Activated CD4-positive, alpha-beta T cell treated with anti-CD3 and anti-CD28 coated beads, Interleukin-2, amount 10 ng/mL, durations not matched to agents 7 days and 5 days (primary cell): ENCODE measurements at regions not wholly inside any gene's neighbourhood (a gene's known extent, or its start where the extent isn't known, plus 50 kb on each side); places are given as distances from the start of the nearest gene placed in this dataset.

Experiments used
- CTCF ChIA-PET: fragments of 350-600 bp; sonication (Branson Sonifier 250); formaldehyde crosslinking; loops from one replicate; lab custom pipeline; 2021; ENCODE audit warnings: antibody characterized with exemption; lab: Charles Lee
- POLR2A ChIA-PET: fragments of 350-600 bp; sonication (Branson Sonifier 250); formaldehyde crosslinking; loops from one replicate; lab custom pipeline; 2021; ENCODE audit warnings: antibody characterized with exemption; lab: Charles Lee
- DNase-seq: peaks from one replicate; pipeline ENCODE4 v3.0.0-alpha.2; 2020
- H3K27ac Mint-ChIP-seq: one replicate; pipeline ENCODE4 v1.8.0; 2021; ENCODE audit warnings: mild to moderate bottlenecking, moderate library complexity, mixed read lengths
- H3K27me3 Mint-ChIP-seq: one replicate; pipeline ENCODE4 v1.8.0; 2021; ENCODE audit warnings: mixed read lengths
- H3K36me3 Mint-ChIP-seq: one replicate; pipeline ENCODE4 v1.8.0; 2021; ENCODE audit warnings: low read depth, mixed read lengths
- H3K4me1 Mint-ChIP-seq: one replicate; pipeline ENCODE4 v1.8.0; 2021; ENCODE audit warnings: mixed read lengths
- H3K4me3 Mint-ChIP-seq: one replicate; pipeline ENCODE4 v1.8.0; 2021; ENCODE audit warnings: mild to moderate bottlenecking, moderate library complexity, mixed read lengths
- H3K9me3 Mint-ChIP-seq: one replicate; pipeline ENCODE4 v1.8.0; 2021; ENCODE audit warnings: mixed read lengths

- CTCF ChIA-PET = no interaction called here
- no peak overlapping the region for H3K4me3 Mint-ChIP-seq
Measured at GRCh38 chr13:84972907-84973306, 826.3 kb downstream of the SLITRK6 start.

GRCh38 chr13:84962849-84963248, 836.4 kb downstream of the SLITRK6 start:
- Mint-ChIP-seq H3K27ac (no peak overlapping the region), H3K36me3 (no peaks in the 10 kb centered on the region), H3K4me1 (no peaks in the 10 kb centered on the region), H3K27me3 (no peaks in the 10 kb centered on the region), H3K4me3 (no peak overlapping the region), H3K9me3 (no peaks in the 10 kb centered on the region)
- ChIA-PET POLR2A (no interaction called here), CTCF (no interaction called here)
- DNase-seq = no peak

More at GRCh38 chr13:84972907-84973306, 826.3 kb downstream of the SLITRK6 start:
- H3K27me3 Mint-ChIP-seq = no peaks in the 10 kb centered on the region
- DNase-seq = no peak
- H3K9me3 Mint-ChIP-seq = no peaks in the 10 kb centered on the region
- H3K4me1 Mint-ChIP-seq = no peaks in the 10 kb centered on the region
- no peak overlapping the region for H3K27ac Mint-ChIP-seq
- H3K36me3 Mint-ChIP-seq = no peaks in the 10 kb centered on the region
- POLR2A ChIA-PET = no interaction called here

GRCh38 chr13:84962141-84962750, 837.0 kb downstream of the SLITRK6 start:
- H3K36me3 Mint-ChIP-seq = no peaks in the 10 kb centered on the region
- no peak for DNase-seq

GRCh38 chr13:84961023-84961422, 838.2 kb downstream of the SLITRK6 start:
- no peaks in the 10 kb centered on the region for H3K27me3 Mint-ChIP-seq
- H3K4me1 Mint-ChIP-seq = no peaks in the 10 kb centered on the region
- no peak overlapping the region for H3K27ac Mint-ChIP-seq
- CTCF ChIA-PET = interaction anchor here (0.6 kb wide), 1 partner anchor 654 kb away, joined by 3 read pairs; no protein-coding TSS in a partner anchor
- H3K36me3 Mint-ChIP-seq = no peaks in the 10 kb centered on the region
- POLR2A ChIA-PET = no interaction called here
- no peak for DNase-seq
- no peaks in the 10 kb centered on the region for H3K9me3 Mint-ChIP-seq
- H3K4me3 Mint-ChIP-seq = no peak overlapping the region

More at GRCh38 chr13:84962141-84962750, 837.0 kb downstream of the SLITRK6 start:
- ChIA-PET POLR2A (no interaction called here), CTCF (no interaction called here)
- Mint-ChIP-seq H3K27me3 (no peaks in the 10 kb centered on the region), H3K4me3 (no peak overlapping the region), H3K4me1 (no peaks in the 10 kb centered on the region), H3K9me3 (no peaks in the 10 kb centered on the region), H3K27ac (no peak overlapping the region)

GRCh38 chr13:84959818-84960217, 839.4 kb downstream of the SLITRK6 start:
- Mint-ChIP-seq H3K27ac (no peak overlapping the region), H3K36me3 (no peaks in the 10 kb centered on the region), H3K4me3 (no peak overlapping the region), H3K4me1 (no peaks in the 10 kb centered on the region), H3K27me3 (no peaks in the 10 kb centered on the region), H3K9me3 (no peaks in the 10 kb centered on the region)
- POLR2A ChIA-PET = no interaction called here
- DNase-seq = no peak
- CTCF ChIA-PET = no interaction called here

GRCh38 chr13:84954636-84955035, 844.6 kb downstream of the SLITRK6 start:
- CTCF ChIA-PET = no interaction called here
- no peak overlapping the region for H3K4me3 Mint-ChIP-seq
- H3K9me3 Mint-ChIP-seq = no peaks in the 10 kb centered on the region
- no peaks in the 10 kb centered on the region for H3K36me3 Mint-ChIP-seq
- POLR2A ChIA-PET = no interaction called here
- no peaks in the 10 kb centered on the region for H3K4me1 Mint-ChIP-seq
- no peak overlapping the region for H3K27ac Mint-ChIP-seq
- DNase-seq = no peak
- no peaks in the 10 kb centered on the region for H3K27me3 Mint-ChIP-seq

GRCh38 chr13:84951128-84951527, 848.1 kb downstream of the SLITRK6 start:
- Mint-ChIP-seq H3K36me3 (no peaks in the 10 kb centered on the region), H3K9me3 (no peaks in the 10 kb centered on the region), H3K4me1 (no peaks in the 10 kb centered on the region), H3K4me3 (no peak overlapping the region), H3K27me3 (no peaks in the 10 kb centered on the region), H3K27ac (no peak overlapping the region)
- CTCF ChIA-PET = no interaction called here
- no peak for DNase-seq
- POLR2A ChIA-PET = no interaction called here

GRCh38 chr13:84946192-84946591, 853.0 kb downstream of the SLITRK6 start:
- DNase-seq = no peak
- no peaks in the 10 kb centered on the region for H3K36me3 Mint-ChIP-seq
- H3K4me3 Mint-ChIP-seq = no peak overlapping the region
- no peaks in the 10 kb centered on the region for H3K4me1 Mint-ChIP-seq
- H3K27ac Mint-ChIP-seq = no peak overlapping the region
- CTCF ChIA-PET = no interaction called here
- no peaks in the 10 kb centered on the region for H3K9me3 Mint-ChIP-seq
- no peaks in the 10 kb centered on the region for H3K27me3 Mint-ChIP-seq
- POLR2A ChIA-PET = no interaction called here

- H3K36me3 Mint-ChIP-seq = no peaks in the 10 kb centered on the region
- no peaks in the 10 kb centered on the region for H3K27me3 Mint-ChIP-seq
- CTCF ChIA-PET = no interaction called here
- no peak overlapping the region for H3K27ac Mint-ChIP-seq
- no peak overlapping the region for H3K4me3 Mint-ChIP-seq
- no peak for DNase-seq
- H3K4me1 Mint-ChIP-seq = no peaks in the 10 kb centered on the region
- no peaks in the 10 kb centered on the region for H3K9me3 Mint-ChIP-seq
- POLR2A ChIA-PET = no interaction called here
Measured at GRCh38 chr13:84940798-84941197, 858.4 kb downstream of the SLITRK6 start.

GRCh38 chr13:84940167-84940566, 859.1 kb downstream of the SLITRK6 start:
- no peak for DNase-seq
- no peaks in the 10 kb centered on the region for H3K36me3 Mint-ChIP-seq
- no peak overlapping the region for H3K4me3 Mint-ChIP-seq
- POLR2A ChIA-PET = no interaction called here
- peaks cover under 1% of the 10 kb centered on the region for H3K4me1 Mint-ChIP-seq
- no peaks in the 10 kb centered on the region for H3K9me3 Mint-ChIP-seq
- CTCF ChIA-PET = no interaction called here
- H3K27ac Mint-ChIP-seq = no peak overlapping the region
- H3K27me3 Mint-ChIP-seq = no peaks in the 10 kb centered on the region

GRCh38 chr13:84934911-84935310, 864.3 kb downstream of the SLITRK6 start:
- no peak for DNase-seq
- no peaks in the 10 kb centered on the region for H3K9me3 Mint-ChIP-seq
- H3K27ac Mint-ChIP-seq = no peak overlapping the region
- H3K36me3 Mint-ChIP-seq = no peaks in the 10 kb centered on the region
- peak overlapping the region; percentile 48 for H3K4me3 Mint-ChIP-seq
- H3K27me3 Mint-ChIP-seq = no peaks in the 10 kb centered on the region
- CTCF ChIA-PET = no interaction called here
- peaks cover 4% of the 10 kb centered on the region for H3K4me1 Mint-ChIP-seq
- POLR2A ChIA-PET = no interaction called here

GRCh38 chr13:84933797-84934196, 865.4 kb downstream of the SLITRK6 start:
- Mint-ChIP-seq H3K4me1 (peaks cover 4% of the 10 kb centered on the region), H3K27me3 (no peaks in the 10 kb centered on the region), H3K27ac (no peak overlapping the region), H3K36me3 (no peaks in the 10 kb centered on the region), H3K4me3 (no peak overlapping the region), H3K9me3 (no peaks in the 10 kb centered on the region)
- DNase-seq = no peak
- POLR2A ChIA-PET = no interaction called here
- CTCF ChIA-PET = no interaction called here

- Mint-ChIP-seq H3K36me3 (no peaks in the 10 kb centered on the region), H3K27ac (no peak overlapping the region), H3K9me3 (no peaks in the 10 kb centered on the region), H3K4me3 (no peak overlapping the region), H3K27me3 (no peaks in the 10 kb centered on the region), H3K4me1 (peaks cover 4% of the 10 kb centered on the region)
- ChIA-PET POLR2A (no interaction called here), CTCF (no interaction called here)
- no peak for DNase-seq
Measured at GRCh38 chr13:84931264-84931663, 868.0 kb downstream of the SLITRK6 start.
